ENCODE measurements at regions not wholly inside any gene's neighbourhood (a gene's known extent, or its start where the extent isn't known, plus 50 kb on each side); places are given as distances from the start of the nearest gene placed in this dataset.

DNA sequence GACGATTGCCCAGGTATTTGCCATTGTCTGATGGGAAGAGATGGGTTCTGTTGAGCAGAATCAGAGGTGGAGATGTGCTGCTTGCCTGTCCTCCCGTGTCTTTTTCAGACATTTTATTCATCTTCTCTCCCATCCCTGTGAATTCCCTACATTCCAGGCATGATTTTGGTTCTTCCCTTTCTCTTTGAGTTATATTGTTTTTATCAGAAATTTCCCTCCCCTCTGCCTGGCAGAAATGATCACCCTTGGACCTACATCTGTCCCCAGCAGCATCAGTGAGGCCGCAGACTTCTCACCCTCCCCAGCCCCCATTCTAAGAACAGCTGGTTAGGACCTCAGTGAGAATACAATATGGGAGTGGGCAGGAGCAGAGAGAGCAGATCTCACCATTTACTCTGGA is 640.2 kb downstream of the CCDC171 start (continued):
- no peak for TF ChIP-seq ZNF423 (CRISPR knock-in tag; IDR thresholded peaks at IDR 0.05)
- no peak for TF ChIP-seq SP1 (CRISPR knock-in tag; conservative IDR thresholded peaks at IDR 0.05)
- no peak for TF ChIP-seq ZNF281 (CRISPR knock-in tag; IDR thresholded peaks at IDR 0.05)
- TF ChIP-seq ATF1 (CRISPR knock-in tag; IDR thresholded peaks at IDR 0.05): no peak
- TF ChIP-seq TP53 (CRISPR knock-in tag; IDR thresholded peaks at IDR 0.05): no peak
- TF ChIP-seq AR (CRISPR knock-in tag; IDR thresholded peaks at IDR 0.05): no peak
- no peak for TF ChIP-seq TEAD1 (CRISPR knock-in tag; IDR thresholded peaks at IDR 0.05)

DNA sequence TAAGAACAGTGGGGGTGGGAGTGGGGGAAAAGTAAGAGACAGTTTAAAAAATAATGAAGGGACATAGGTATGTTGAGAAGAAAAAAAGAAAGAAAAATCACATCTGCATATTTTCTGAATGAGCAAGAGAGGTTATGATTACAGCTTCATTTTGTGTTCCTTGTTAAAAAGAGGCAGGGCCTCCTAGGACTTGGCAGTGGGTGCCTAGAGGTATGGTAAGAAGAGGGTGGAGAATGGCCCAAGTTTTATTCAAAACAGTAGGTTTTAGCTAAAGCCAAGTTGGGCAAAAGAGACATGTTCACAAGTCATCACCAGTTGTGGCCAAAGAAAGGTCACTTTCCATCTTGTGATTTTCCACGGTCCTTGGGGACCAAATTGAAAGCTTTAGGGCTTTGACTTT is 643.4 kb downstream of the CCDC171 start:
- DNase-seq (ENCODE audit: low spot score) (no peak), ATAC-seq (no peak)
- no peak overlapping the region for H3K27ac Mint-ChIP-seq
- TF ChIP-seq IRF2 (CRISPR knock-in tag; IDR thresholded peaks at IDR 0.05; ENCODE audit: borderline replicate concordance, low read depth): no peak
- TF ChIP-seq NFYB (CRISPR knock-in tag; conservative IDR thresholded peaks at IDR 0.05; ENCODE audit: low read depth): no peak
- TF ChIP-seq ZNF138 (CRISPR knock-in tag; conservative IDR thresholded peaks at IDR 0.05): no peak
- H3K9me3 Mint-ChIP-seq: no peaks in the 10 kb centered on the region
- no peaks in the 10 kb centered on the region for H3K36me3 Mint-ChIP-seq
- no peak overlapping the region for H3K4me3 Mint-ChIP-seq
- H3K4me1 Mint-ChIP-seq: peaks cover 16% of the 10 kb centered on the region
- CTCF ChIA-PET: interaction anchor here (0.7 kb wide), 1 partner anchor 63 kb away, joined by 3 read pairs; no protein-coding TSS in a partner anchor
- POLR2A ChIA-PET: no interaction called here
- H3K27me3 Mint-ChIP-seq (ENCODE audit: low read depth): no peaks in the 10 kb centered on the region

- Mint-ChIP-seq H3K27me3 (ENCODE audit: low read depth) (no peaks in the 10 kb centered on the region), H3K27ac (no peak overlapping the region), H3K4me1 (peaks cover 8% of the 10 kb centered on the region), H3K36me3 (no peaks in the 10 kb centered on the region), H3K9me3 (no peaks in the 10 kb centered on the region), H3K4me3 (no peak overlapping the region)
- CTCF ChIA-PET: no interaction called here
- DNase-seq (ENCODE audit: low spot score) (no peak), ATAC-seq (no peak)
- POLR2A ChIA-PET: no interaction called here
- TF ChIP-seq RELA (CRISPR knock-in tag; IDR thresholded peaks at IDR 0.05; ENCODE audit: borderline replicate concordance): no peak
These were observed 644.9 kb downstream of the CCDC171 start for GRCh38 chr9:16197578-16198370.

DNA sequence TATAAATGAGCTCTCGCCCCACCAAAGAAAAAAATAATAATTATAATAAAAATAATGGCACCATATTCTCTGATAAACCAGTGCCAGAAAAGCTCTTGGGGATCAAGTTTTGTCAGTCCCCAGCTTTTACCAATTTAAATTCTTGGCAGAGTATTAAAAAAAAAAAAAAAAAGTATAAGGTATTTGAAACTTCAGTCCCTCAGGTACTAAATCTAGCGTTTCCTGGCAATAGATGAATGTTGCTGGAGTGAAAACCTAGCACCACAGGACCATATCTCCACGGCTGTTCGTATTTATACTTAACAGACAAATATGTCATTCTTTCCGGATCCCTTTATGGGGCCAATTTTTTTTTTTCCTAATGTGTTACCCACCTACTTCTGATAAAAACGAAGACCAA is 646.2 kb downstream of the CCDC171 start:
- H3K4me3 Mint-ChIP-seq: no peak overlapping the region
- H3K27ac Mint-ChIP-seq: no peak overlapping the region
- H3K9me3 Mint-ChIP-seq: no peaks in the 10 kb centered on the region
- ChIA-PET CTCF (no interaction called here), POLR2A (no interaction called here)
- ATAC-seq (no peak), DNase-seq (ENCODE audit: low spot score) (no peak)
- no peaks in the 10 kb centered on the region for H3K36me3 Mint-ChIP-seq
- TF ChIP-seq ZNF219 (CRISPR knock-in tag; IDR thresholded peaks at IDR 0.05; ENCODE audit: borderline replicate concordance) (no peak), NFE2L1 (CRISPR knock-in tag; IDR thresholded peaks at IDR 0.05) (no peak), FOXK1 (CRISPR knock-in tag; IDR thresholded peaks at IDR 0.05) (no peak)
- peaks cover 8% of the 10 kb centered on the region for H3K4me1 Mint-ChIP-seq
- H3K27me3 Mint-ChIP-seq (ENCODE audit: low read depth): no peaks in the 10 kb centered on the region
